IPS-15b (cell line): ENCODE measurements at regions not wholly inside any gene's neighbourhood (a gene's known extent, or its start where the extent isn't known, plus 50 kb on each side); places are given as distances from the start of the nearest gene placed in this dataset.

ENCODE experiments used
- H3K27me3 ChIP-seq: one replicate; pipeline ENCODE4 v1.6.1; 2013; ENCODE audit warnings: low read length; ENCODE audit not compliant: control insufficient read depth, insufficient read depth
- H3K36me3 ChIP-seq: one replicate; pipeline ENCODE4 v1.6.1; 2013; ENCODE audit warnings: low read length; ENCODE audit not compliant: control insufficient read depth, insufficient read depth
- H3K4me1 ChIP-seq: one replicate; pipeline ENCODE4 v1.6.1; 2013; ENCODE audit warnings: mild to moderate bottlenecking, low read length; ENCODE audit not compliant: control insufficient read depth, insufficient read depth
- H3K4me3 ChIP-seq: one replicate; pipeline ENCODE4 v1.5.1; 2013; ENCODE audit warnings: low read depth, low read length
- H3K9ac ChIP-seq: one replicate; pipeline ENCODE4 v1.6.1; 2013; ENCODE audit warnings: low read depth, mild to moderate bottlenecking, low read length
- H3K9me3 ChIP-seq: one replicate; pipeline ENCODE4 v1.6.1; 2013; ENCODE audit warnings: mild to moderate bottlenecking, low read length; ENCODE audit not compliant: control insufficient read depth, insufficient read depth

DNA sequence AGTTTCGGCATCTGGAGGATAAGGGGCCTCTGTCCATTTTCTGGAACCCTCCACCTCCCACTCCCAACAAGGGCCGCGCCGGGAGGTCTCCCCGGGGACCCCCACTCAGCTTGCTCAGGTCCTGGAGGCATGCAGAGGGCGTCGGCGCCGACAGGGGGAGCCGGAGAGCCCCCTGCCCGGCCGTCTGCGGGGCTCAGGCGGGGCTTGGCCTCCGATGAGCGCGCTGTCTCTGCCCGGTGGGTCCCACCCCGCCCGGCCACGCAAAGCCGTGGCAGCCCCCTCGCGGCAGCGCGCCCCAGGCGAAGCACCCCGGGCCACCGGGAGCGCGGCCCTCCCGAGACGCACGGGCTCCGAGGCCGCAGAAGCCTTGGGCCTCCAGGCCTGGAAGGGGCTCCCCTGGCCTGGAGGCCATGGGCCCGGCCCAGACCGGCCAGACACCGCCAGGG is 149.7 kb upstream of the ZNF536 start:
- H3K9me3 ChIP-seq = no peaks in the 10 kb centered on the region
- peaks cover 15% of the 10 kb centered on the region for H3K4me1 ChIP-seq
- H3K27me3 ChIP-seq = peaks cover 57% of the 10 kb centered on the region
- peak overlapping the region; percentile 52 for H3K4me3 ChIP-seq
- no peak overlapping the region for H3K9ac ChIP-seq
- H3K36me3 ChIP-seq = no peaks in the 10 kb centered on the region

GRCh38 chr19:30222992-30223865 is 149.0 kb upstream of the ZNF536 start:
- Histone ChIP-seq H3K9me3 (no peaks in the 10 kb centered on the region), H3K9ac (no peak overlapping the region), H3K27me3 (peaks cover 62% of the 10 kb centered on the region), H3K4me3 (peak overlapping the region; percentile 52), H3K36me3 (no peaks in the 10 kb centered on the region), H3K4me1 (peaks cover 15% of the 10 kb centered on the region)

GRCh38 chr19:30223866-30224688 is 148.1 kb upstream of the ZNF536 start:
- H3K4me1 ChIP-seq = peaks cover 15% of the 10 kb centered on the region
- peaks cover 67% of the 10 kb centered on the region for H3K27me3 ChIP-seq
- H3K4me3 ChIP-seq = peak overlapping the region; percentile 52
- no peaks in the 10 kb centered on the region for H3K9me3 ChIP-seq
- H3K36me3 ChIP-seq = no peaks in the 10 kb centered on the region
- no peak overlapping the region for H3K9ac ChIP-seq

DNA sequence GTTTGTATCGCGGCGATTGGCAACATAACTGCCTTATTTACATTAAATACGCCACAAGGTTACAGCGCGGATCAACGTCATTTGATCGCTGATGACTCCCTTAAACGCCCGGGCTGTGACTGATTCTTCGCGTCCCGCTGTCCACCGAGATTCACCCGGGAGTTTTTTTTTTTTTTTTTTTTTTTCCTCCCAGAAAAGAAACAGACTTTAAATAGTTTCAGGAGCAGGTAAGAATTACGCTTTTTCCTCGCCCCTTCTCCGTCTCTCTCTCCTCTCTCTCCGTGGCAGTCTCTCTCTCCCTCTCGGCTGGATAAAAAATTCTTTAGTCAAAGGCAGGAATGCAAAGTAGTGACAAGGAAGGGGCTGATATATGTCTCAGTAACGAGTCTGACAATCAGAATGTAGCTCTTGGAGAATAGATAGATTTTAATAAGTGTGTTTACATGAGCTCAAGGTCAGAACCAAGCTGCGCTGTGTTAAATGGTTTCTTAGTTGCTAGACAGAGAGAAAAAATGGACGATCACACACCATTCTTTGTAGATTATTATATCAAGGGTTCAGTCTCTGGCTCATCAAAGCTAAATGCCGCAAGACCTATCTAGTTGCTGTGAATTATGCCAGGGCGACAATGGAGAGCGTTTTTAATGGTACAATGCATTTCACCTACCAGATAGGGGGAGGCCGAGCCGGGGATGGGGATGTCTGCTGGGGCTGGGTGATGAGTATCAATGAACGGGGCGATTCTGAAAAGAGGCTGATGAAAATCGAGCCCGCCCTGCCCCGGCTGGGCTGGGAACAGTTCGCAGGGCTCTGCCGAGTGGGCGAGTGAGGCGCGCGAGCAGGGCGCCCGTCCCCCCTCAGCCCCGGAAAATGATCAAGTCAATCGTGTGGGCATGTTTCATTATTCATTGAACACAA is 147.2 kb upstream of the ZNF536 start:
- Histone ChIP-seq H3K27me3 (peaks cover 75% of the 10 kb centered on the region), H3K36me3 (no peaks in the 10 kb centered on the region), H3K9me3 (no peaks in the 10 kb centered on the region), H3K4me1 (peaks cover 18% of the 10 kb centered on the region), H3K4me3 (peak overlapping the region; percentile 46), H3K9ac (no peak overlapping the region)

DNA sequence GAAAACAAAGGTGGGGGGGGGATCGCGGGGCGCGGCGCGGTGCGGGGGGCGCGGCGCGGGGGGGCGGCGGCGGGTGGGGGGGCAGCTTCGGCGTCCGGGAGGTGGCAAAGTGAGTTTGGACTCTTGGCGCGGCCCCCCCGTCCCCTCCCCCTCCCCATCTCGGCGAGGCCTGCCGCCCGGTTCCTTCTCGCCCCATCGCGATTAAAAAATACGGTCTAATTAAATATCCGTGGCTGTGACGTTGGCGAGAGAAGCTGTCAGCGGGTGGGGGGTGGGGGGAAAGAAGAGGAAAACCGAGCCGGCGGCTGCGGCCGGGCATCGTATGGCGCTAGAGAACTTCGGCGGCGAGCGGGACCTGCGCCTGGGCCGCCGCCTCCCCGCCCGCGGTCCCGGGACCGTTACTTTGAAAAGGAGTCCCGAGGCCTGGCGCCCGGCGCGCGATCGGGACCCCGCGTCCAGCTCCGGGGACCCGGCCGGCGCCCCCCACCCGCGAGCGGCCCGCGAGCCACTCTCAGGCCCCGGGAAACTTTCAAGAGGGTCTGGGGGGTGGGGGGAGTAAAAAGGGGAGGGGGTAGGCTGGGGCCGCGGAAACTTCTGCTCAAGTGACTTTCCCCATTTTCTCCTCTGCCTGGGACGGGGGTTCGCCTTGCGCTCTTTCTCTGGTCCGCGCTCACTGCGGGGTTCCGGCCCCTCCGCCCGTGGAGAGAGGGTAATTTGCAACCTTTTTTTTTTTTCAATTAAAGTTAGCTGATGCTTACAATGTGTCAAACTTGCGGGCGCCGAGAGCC is 146.3 kb upstream of the ZNF536 start:
- Histone ChIP-seq H3K36me3 (no peaks in the 10 kb centered on the region), H3K27me3 (peaks cover 80% of the 10 kb centered on the region), H3K4me1 (peaks cover 23% of the 10 kb centered on the region), H3K4me3 (peak overlapping the region; percentile 50), H3K9me3 (no peaks in the 10 kb centered on the region), H3K9ac (no peak overlapping the region)

- Histone ChIP-seq H3K4me3 (peak overlapping the region; percentile 50), H3K36me3 (no peaks in the 10 kb centered on the region), H3K4me1 (peaks cover 23% of the 10 kb centered on the region), H3K9ac (no peak overlapping the region), H3K9me3 (no peaks in the 10 kb centered on the region), H3K27me3 (peaks cover 84% of the 10 kb centered on the region)
Measured at GRCh38 chr19:30226464-30227011, 145.6 kb upstream of the ZNF536 start.

- H3K9me3 ChIP-seq = no peaks in the 10 kb centered on the region
- peak overlapping the region; percentile 50 for H3K4me3 ChIP-seq
- no peak overlapping the region for H3K9ac ChIP-seq
- peaks cover 81% of the 10 kb centered on the region for H3K27me3 ChIP-seq
- no peaks in the 10 kb centered on the region for H3K36me3 ChIP-seq
- H3K4me1 ChIP-seq = peaks cover 23% of the 10 kb centered on the region
Measured at GRCh38 chr19:30227012-30227621, 145.1 kb upstream of the ZNF536 start.

GRCh38 chr19:30227661-30228112 is 144.5 kb upstream of the ZNF536 start:
- Histone ChIP-seq H3K4me1 (peaks cover 23% of the 10 kb centered on the region), H3K9ac (no peak overlapping the region), H3K9me3 (no peaks in the 10 kb centered on the region), H3K36me3 (no peaks in the 10 kb centered on the region), H3K27me3 (peaks cover 80% of the 10 kb centered on the region), H3K4me3 (peak overlapping the region; percentile 52)

GRCh38 chr19:30228113-30228834 is 143.9 kb upstream of the ZNF536 start:
- H3K9me3 ChIP-seq = no peaks in the 10 kb centered on the region
- no peak overlapping the region for H3K9ac ChIP-seq
- no peaks in the 10 kb centered on the region for H3K36me3 ChIP-seq
- peak overlapping the region; percentile 59 for H3K4me3 ChIP-seq
- H3K27me3 ChIP-seq = peaks cover 74% of the 10 kb centered on the region
- H3K4me1 ChIP-seq = peaks cover 19% of the 10 kb centered on the region
